AG20443 (cell line): ENCODE measurements at regions not wholly inside any gene's neighbourhood (a gene's known extent, or its start where the extent isn't known, plus 50 kb on each side); places are given as distances from the start of the nearest gene placed in this dataset.
"Not testable (repeated sequence)": the region's sequence is repeated elsewhere in the genome, so short reads cannot be mapped to it uniquely, and the experiment has no call there.

Experiments used
- DNase-seq: peaks from one replicate; pipeline ENCODE4 v3.0.0; 2012; ENCODE audit warnings: low spot score, mixed read lengths

GRCh38 chr3:28036599-28037575 is 204.5 kb upstream of the CMC1 start:
- DNase-seq, result no peak

GRCh38 chr3:28039234-28039633 is 202.2 kb upstream of the CMC1 start:
- no peak for DNase-seq

- DNase-seq, result no peak
Observed at GRCh38 chr3:28039829-28040228, 201.6 kb upstream of the CMC1 start.

GRCh38 chr3:28042095-28042635 is 199.3 kb upstream of the CMC1 start:
- no peak for DNase-seq

- no peak for DNase-seq
Observed at GRCh38 chr3:28042707-28043106, 198.7 kb upstream of the CMC1 start.

- DNase-seq, result no peak
Observed at GRCh38 chr3:28050120-28050519, 191.3 kb upstream of the CMC1 start.

GRCh38 chr3:28050885-28051284 is 190.5 kb upstream of the CMC1 start:
- no peak for DNase-seq

GRCh38 chr3:28053759-28054158 is 187.7 kb upstream of the CMC1 start:
- DNase-seq, result peak; percentile 70

GRCh38 chr3:28056806-28057205 is 184.6 kb upstream of the CMC1 start:
- DNase-seq, result no peak

GRCh38 chr3:28057539-28057938 is 183.9 kb upstream of the CMC1 start:
- no peak for DNase-seq

GRCh38 chr3:28059199-28059598 is 182.2 kb upstream of the CMC1 start:
- DNase-seq, result not testable (repeated sequence)

GRCh38 chr3:28066020-28066419 is 175.4 kb upstream of the CMC1 start:
- DNase-seq, result no peak

- no peak for DNase-seq
Observed at GRCh38 chr3:28067014-28067413, 174.4 kb upstream of the CMC1 start.

- DNase-seq, result no peak
Observed at GRCh38 chr3:28068342-28068741, 173.1 kb upstream of the CMC1 start.

GRCh38 chr3:28069438-28069837 is 172.0 kb upstream of the CMC1 start:
- no peak for DNase-seq

- no peak for DNase-seq
Observed at GRCh38 chr3:28076246-28076645, 165.2 kb upstream of the CMC1 start.

- DNase-seq, result peak; percentile 55
Observed at GRCh38 chr3:28077572-28077971, 163.8 kb upstream of the CMC1 start.

- DNase-seq, result no peak
Observed at GRCh38 chr3:28078536-28078935, 162.9 kb upstream of the CMC1 start.

GRCh38 chr3:28080716-28081115 is 160.7 kb upstream of the CMC1 start:
- DNase-seq, result no peak

GRCh38 chr3:28081533-28081947 is 159.9 kb upstream of the CMC1 start:
- DNase-seq, result no peak

- DNase-seq, result no peak
Observed at GRCh38 chr3:28087591-28087990, 153.8 kb upstream of the CMC1 start.

- DNase-seq, result no peak
Observed at GRCh38 chr3:28088811-28089526, 152.4 kb upstream of the CMC1 start.

GRCh38 chr3:28089527-28089897 is 151.9 kb upstream of the CMC1 start:
- no peak for DNase-seq
